ENCODE measurements at regions not wholly inside any gene's neighbourhood (a gene's known extent, or its start where the extent isn't known, plus 50 kb on each side); places are given as distances from the start of the nearest gene placed in this dataset.

DNA sequence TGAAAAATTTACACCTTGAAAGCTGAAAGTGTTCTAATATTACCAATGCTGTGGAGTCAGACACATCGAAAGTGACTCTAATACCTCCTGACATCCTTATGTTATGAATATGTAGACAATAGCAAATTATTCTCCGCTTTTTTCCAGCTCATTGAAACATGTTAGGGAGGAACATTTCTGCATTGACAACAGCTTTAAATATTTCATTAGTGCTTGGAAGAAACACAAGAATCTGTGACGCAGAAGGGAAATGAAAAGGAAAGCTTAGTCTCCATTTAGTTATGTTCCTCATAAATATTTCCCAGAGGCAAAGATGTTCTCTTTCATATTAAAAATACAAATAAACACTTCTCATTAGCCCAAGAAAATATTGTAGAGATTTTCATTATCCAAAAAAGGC is 55.8 kb upstream of the CD99 start:
- TF ChIP-seq, protein P1, sequence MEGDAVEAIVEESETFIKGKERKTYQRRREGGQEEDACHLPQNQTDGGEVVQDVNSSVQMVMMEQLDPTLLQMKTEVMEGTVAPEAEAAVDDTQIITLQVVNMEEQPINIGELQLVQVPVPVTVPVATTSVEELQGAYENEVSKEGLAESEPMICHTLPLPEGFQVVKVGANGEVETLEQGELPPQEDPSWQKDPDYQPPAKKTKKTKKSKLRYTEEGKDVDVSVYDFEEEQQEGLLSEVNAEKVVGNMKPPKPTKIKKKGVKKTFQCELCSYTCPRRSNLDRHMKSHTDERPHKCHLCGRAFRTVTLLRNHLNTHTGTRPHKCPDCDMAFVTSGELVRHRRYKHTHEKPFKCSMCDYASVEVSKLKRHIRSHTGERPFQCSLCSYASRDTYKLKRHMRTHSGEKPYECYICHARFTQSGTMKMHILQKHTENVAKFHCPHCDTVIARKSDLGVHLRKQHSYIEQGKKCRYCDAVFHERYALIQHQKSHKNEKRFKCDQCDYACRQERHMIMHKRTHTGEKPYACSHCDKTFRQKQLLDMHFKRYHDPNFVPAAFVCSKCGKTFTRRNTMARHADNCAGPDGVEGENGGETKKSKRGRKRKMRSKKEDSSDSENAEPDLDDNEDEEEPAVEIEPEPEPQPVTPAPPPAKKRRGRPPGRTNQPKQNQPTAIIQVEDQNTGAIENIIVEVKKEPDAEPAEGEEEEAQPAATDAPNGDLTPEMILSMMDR (IDR thresholded peaks at IDR 0.05) = no peak
- no peak for TF ChIP-seq POLR2A (IDR thresholded peaks at IDR 0.05)
